GM18868 (cell line): ENCODE measurements at regions not wholly inside any gene's neighbourhood (a gene's known extent, or its start where the extent isn't known, plus 50 kb on each side); places are given as distances from the start of the nearest gene placed in this dataset.

Experiments used
- ATAC-seq: cut with Tn5 transposase; IDR thresholded peaks from one replicate; pipeline ENCODE4 v1.9.1; 2021; ENCODE audit warnings: mild to moderate bottlenecking, moderate library complexity; ENCODE audit not compliant: unreplicated experiment

GRCh38 chr2:43109261-43109743, 117.1 kb downstream of the ZFP36L2 start:
- ATAC-seq: no peak

GRCh38 chr2:43107679-43108078, 118.7 kb downstream of the ZFP36L2 start:
- no peak for ATAC-seq

DNA sequence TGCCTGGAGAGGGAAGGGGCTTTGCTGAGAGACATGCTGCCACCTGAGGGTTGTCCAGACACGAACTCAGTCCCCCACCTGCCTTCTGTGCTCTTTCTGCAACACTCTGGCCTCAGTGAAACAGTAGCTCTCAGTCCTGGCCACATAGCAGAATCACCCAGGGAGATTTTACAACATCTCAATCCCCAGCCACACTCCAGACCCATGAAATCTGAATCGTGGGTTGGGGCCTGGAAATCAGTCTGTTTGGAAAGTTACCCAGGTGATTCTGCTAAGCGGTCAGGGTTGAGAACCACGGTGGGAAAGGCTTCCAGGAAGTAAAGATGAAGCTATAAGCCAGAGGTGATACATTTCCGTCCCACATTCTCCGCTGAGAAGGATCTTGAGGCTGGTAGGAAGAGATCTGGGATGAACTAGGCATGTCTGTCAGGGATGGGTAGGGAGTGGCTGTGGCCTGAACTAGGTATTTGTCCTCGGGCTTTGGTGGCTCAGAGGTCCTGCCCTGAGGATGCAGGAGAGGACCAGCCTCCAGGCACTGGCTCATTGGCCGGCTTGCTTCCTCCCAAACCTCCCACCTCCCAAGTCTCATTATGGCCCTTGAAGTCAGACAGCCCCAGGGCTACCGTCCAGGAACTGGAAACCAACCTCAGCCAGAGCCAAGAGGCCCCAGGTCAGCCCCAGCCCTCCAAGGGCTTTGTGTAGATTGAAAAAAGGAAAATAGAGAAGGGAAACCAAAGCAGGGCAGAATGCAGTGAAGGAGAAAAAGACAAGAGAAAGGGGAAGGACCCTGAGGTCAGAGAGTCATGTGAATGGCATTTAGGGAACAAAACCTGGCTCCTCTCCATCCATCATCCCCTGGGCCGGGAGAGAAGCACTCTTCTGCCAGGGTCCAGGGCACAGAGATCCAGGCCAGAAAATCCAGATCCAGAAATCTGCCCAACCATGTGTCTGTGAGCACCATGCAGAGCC, 119.6 kb downstream of the ZFP36L2 start:
- no peak for ATAC-seq

DNA sequence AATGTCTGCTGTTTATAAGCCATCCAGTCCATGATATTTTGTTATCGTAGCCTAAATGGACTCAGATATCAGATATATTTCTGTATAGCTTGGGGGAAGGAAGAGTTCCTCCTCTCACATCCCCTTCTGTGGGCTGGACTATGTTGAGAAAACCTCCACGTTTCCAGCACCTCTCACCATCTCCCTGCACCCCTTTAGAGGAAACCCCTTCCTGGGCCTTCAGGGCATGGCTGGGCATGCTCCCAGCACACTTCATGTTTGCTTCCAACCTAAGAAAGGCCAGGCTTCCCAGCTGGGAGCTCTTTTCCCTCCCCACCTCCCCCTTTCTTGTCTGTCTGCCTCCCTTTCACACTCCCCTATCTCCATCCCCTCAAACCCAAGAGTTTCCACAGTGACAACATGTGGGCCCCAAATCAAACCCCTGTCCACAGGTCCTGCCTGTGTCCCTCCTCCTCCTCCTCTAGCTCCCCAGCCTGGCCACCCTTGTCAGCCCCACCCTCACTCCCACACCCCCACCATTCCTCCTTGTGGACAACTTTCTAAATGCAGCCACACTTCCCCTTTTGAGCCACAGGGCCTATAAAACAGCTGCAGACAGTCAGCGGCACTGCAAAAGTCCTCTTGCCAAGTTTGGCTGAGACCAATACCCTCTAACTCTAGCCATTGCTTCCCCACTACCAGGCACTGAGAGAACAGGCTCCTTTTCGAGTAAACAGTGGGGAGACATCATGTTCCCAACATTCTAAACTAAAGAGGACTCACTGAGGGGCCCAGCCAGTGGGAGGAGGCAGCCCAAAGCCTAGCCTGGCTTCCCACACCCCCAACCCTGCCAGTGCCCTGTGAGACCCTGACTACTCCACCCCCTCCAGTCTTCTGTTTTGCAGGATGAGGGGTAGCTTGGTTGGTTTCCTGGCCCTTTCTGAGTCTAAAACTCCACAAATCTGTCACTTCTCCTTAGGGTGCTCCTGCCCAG, 120.5 kb downstream of the ZFP36L2 start:
- ATAC-seq: peak; percentile 47

DNA sequence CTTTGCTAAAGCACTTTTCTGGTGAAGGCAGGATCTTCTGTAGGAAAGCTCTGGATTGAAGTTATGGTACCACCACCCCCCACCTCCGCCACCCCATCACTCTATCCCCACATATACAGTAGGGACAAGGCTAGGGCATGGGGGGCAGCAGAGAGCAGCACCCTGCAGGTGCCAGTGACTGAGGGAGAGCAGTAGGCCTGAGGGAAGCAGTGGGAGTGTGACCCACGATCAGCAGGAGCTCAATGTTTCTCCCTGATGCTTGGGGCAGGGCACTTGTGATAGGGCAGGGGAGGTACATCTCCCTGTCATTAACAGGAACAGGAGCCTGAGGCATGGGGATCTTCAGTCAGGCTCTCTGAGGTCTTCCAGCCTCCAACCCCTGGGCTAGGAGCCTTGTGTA, 121.6 kb downstream of the ZFP36L2 start:
- no peak for ATAC-seq

GRCh38 chr2:43104106-43104505, 122.3 kb downstream of the ZFP36L2 start:
- ATAC-seq: no peak

DNA sequence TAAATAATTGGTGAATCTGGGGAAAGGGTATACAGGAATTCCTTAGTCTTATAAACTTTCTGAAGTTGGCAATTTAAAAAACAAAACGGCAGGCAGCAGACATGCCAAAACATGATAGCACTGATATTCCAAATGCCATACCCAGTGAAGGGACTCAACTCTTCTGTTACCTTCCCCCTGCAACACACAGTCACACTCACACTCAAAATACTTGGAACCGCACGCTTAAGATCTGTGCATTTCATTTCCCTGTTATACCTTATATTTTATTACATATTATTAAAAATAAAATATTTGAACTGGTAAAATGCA, 123.4 kb downstream of the ZFP36L2 start:
- ATAC-seq: no peak

GRCh38 chr2:43102366-43103092, 123.9 kb downstream of the ZFP36L2 start:
- no peak for ATAC-seq

- ATAC-seq: no peak
Measured at GRCh38 chr2:43101751-43102150, 124.7 kb downstream of the ZFP36L2 start.

DNA sequence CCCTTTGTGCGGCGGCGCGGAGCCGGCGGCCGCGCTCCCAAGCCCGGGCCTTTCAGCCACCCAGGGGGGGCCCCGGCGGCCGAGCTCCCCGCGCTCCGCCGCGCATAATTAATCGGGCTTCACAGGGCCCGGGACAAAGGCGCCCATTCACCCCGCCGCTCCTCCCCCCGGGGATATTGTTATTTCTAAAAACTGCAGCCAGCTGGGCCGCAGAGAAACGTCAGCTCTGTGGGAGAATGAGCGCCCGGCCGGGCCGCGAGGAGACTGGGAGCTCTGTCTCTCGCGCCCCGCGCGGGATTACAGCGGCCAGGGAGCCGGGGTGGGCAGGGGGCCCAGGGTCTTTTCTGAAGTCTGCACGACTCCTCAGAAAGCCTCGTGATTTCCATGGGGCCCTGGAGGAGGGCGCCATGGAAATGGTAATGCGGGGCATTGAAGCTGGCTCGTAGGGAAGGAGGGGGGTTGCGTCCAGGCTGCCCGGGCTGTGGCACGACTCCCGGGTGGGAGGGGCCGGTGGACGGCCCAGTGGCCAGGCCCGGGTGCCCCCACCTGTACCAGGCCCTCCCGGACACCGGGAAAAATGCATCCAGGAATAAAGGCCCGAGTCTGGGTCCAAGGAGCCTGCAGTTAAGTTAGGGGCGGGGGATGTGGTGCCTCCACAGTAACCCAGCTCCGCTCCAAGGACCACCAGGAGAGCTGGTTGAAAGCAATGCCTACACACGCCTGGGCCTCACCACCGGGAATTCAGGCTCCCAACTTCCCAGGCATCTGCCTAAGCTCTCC, 125.3 kb downstream of the ZFP36L2 start:
- ATAC-seq: no peak

- ATAC-seq: no peak
Measured at GRCh38 chr2:43100362-43100882, 126.0 kb downstream of the ZFP36L2 start.

GRCh38 chr2:43099797-43100196, 126.6 kb downstream of the ZFP36L2 start:
- no peak for ATAC-seq

DNA sequence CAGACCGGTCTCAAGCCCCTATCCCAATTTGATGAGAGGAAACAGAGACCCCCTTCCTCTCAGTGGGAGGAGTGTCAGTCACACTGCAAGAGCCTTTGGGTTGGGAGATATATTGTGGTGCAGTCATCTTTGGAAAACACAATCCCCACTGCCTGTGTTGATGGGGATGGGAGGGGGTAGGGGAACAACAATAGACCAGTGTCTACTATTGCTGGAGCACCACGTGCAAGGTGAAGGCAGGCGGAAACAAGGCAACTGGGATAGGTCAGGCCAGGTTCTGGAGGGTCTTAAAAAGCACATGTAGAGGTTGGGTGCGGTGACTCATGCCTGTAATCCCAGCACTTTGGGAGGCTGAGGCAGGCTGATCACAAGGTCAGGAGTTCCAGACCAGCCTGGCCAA, 127.9 kb downstream of the ZFP36L2 start:
- no peak for ATAC-seq

GRCh38 chr2:43097644-43098408, 128.6 kb downstream of the ZFP36L2 start:
- ATAC-seq: no peak

- ATAC-seq: no peak
Measured at GRCh38 chr2:43095533-43096295, 130.7 kb downstream of the ZFP36L2 start.

GRCh38 chr2:43092520-43093179, 133.8 kb downstream of the ZFP36L2 start:
- no peak for ATAC-seq

DNA sequence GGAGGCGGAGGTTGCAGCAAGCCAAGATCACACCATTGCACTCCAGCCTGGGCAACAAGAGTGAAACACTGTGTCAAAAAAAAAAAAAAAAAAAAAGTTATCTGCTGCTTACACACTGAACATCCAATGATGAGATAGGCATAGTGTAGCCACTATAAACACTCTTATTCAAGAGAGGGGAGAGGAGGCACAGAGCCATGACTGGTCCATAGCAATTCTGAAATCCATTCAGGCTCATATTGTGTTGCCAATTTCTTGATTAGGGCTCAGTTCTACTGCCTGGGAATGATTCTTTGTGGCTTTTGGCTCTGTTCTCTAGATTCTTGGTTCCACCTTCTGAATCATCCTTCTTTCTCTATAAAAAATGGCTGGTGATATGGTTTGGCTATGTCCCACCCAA, 136.1 kb downstream of the ZFP36L2 start:
- no peak for ATAC-seq
